ENCODE measurements at regions not wholly inside any gene's neighbourhood (a gene's known extent, or its start where the extent isn't known, plus 50 kb on each side); places are given as distances from the start of the nearest gene placed in this dataset.

DNA sequence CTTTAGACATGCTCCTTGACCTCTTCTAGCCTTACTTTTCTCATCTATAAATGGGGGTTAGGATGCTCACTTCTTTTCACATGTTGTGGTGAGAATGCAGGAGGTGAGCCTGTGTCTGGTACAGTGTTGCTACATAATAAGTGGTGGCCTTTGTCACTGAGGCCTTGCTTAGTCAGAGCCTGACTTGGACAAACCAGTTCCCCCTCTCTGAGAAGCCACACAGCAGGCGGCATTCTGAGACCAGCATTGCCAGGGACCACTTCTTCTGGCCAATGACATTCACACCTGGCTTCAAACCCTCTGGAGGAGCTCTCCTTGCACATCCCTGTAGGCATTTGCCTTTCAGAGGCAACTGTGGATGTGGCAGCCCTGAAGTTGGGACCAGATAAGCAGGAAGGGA is 95.7 kb downstream of the MINAR1 start:
- TF ChIP-seq CTCF (IDR thresholded peaks at IDR 0.05) (no peak), POLR2A (IDR thresholded peaks at IDR 0.05) (no peak)
